Sigmoid colon (tissue), 6 donors: ENCODE measurements at regions not wholly inside any gene's neighbourhood (a gene's known extent, or its start where the extent isn't known, plus 50 kb on each side); places are given as distances from the start of the nearest gene placed in this dataset.

Experiments
- DNase-seq: peaks from one replicate; pipeline ENCODE4 v3.0.0-alpha.2; 2019
- H3K27ac ChIP-seq, 4 donors: fragments of 200-600 bp; sonication (generic); one replicate each; pipeline ENCODE4 v1.5.1; 2016 to 2019; ENCODE audit warnings: mild to moderate bottlenecking in 1 of 4
- H3K27me3 ChIP-seq, 3 donors: fragments of 200-600 bp; sonication (generic); one replicate each; pipeline ENCODE4 v1.5.1; 2019; ENCODE audit warnings: mild to moderate bottlenecking in 1 of 3
- H3K36me3 ChIP-seq, 4 donors: fragments of 200-600 bp; sonication (generic); one replicate each; pipeline ENCODE4 v1.5.1; 2016 to 2019
- H3K4me1 ChIP-seq, 4 donors: fragments of 200-600 bp; sonication (generic); one replicate each; pipeline ENCODE4 v1.5.1; 2017 to 2019
- H3K4me3 ChIP-seq, 4 donors: fragments of 200-600 bp; sonication (generic); one replicate each; pipeline ENCODE4 v1.5.1; 2017 to 2019; ENCODE audit warnings: mild to moderate bottlenecking in 2 of 4, moderate library complexity in 1 of 4
- H3K9me3 ChIP-seq, 4 donors: fragments of 200-600 bp in 3 of 4; sonication (generic) in 3 of 4; one replicate each; pipeline versions ENCODE4 v1.5.1 to v1.6.1; 2013 to 2019
- CTCF ChIP-seq, 4 experiments: fragments of 450-650 bp in 3 of 4; fragments of 200-600 bp in 1 of 4; IDR thresholded peaks; one replicate each; pipeline ENCODE4 v1.5.1; 2016 to 2019; ENCODE audit warnings: antibody characterized with exemption in 4 of 4, mild to moderate bottlenecking in 3 of 4, moderate library complexity in 2 of 4
- EP300 ChIP-seq, 4 donors: sonication (generic); formaldehyde crosslinking; IDR thresholded peaks; one replicate each; pipeline ENCODE4 v1.6.1; 2017; ENCODE audit warnings: antibody characterized with exemption in 4 of 4
- POLR2A ChIP-seq, 2 donors: fragments of 450-650 bp; IDR thresholded peaks; one replicate each; pipeline ENCODE4 v1.6.1; 2016; ENCODE audit warnings: antibody characterized with exemption in 2 of 2, mild to moderate bottlenecking in 2 of 2, moderate library complexity in 2 of 2
- POLR2AphosphoS5 ChIP-seq, 4 donors: sonication (generic); formaldehyde crosslinking; IDR thresholded peaks; one replicate each; pipeline ENCODE4 v1.6.1; 2017; ENCODE audit warnings: antibody characterized with exemption in 4 of 4
- WGBS, 2 donors: extraction: QIAGEN DNeasy Blood & Tissue Kit; methylation state at CpG; one replicate each; pipeline ENCODE4 v1.1.7; 2013; 5-methylcytosine and 5-hydroxymethylcytosine counted together
- intact Hi-C: fragments of 100-400 bp; cut with DNase I; formaldehyde crosslinking; loops from one replicate; pipeline ENCODE4 v1.15.1; 2023
- donor health status: healthy with polysubstance abuse.
- donor health status: healthy.

GRCh38 chr3:73908218-73908617 is 283.5 kb upstream of the PDZRN3 start:
- Histone ChIP-seq H3K36me3 (no peaks in the 10 kb centered on the region), H3K4me3 (no peak overlapping the region), H3K9me3 (no peaks in the 10 kb centered on the region), H3K4me1 (no peaks in the 10 kb centered on the region), H3K27me3 (no peaks in the 10 kb centered on the region), H3K27ac (no peak overlapping the region)
- TF ChIP-seq POLR2A (IDR thresholded peaks at IDR 0.05), result no peak
- no peak for TF ChIP-seq POLR2AphosphoS5 (IDR thresholded peaks at IDR 0.05)
- no peak for TF ChIP-seq CTCF (IDR thresholded peaks at IDR 0.05)
- TF ChIP-seq EP300 (IDR thresholded peaks at IDR 0.05), result no peak
- DNase-seq, result no peak
- intact Hi-C loops, result no loop called here
- 81 to 94% methylated on average over 3 of the region's 3 CpGs for WGBS, 2 donors

DNA sequence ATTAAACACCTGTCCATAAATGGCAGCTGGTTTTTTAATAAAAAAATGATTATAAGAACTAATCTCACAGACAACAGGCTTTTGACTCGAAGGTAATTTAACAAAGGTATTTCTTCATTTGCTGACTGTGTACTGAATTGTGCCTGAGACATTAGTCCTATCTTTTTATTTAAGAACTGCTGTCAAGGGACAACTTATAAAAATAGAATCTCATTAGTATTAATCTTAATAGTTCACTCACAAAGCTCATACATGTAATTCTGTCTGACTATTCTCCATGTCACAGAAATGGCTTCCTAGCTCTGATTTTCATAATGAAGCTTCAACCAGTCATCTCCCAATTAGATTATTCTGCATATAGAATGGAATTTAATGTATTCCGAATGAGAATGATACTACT is 276.9 kb upstream of the PDZRN3 start:
- Histone ChIP-seq H3K4me3 (no peak overlapping the region), H3K27me3 (no peaks in the 10 kb centered on the region), H3K9me3 (no peaks in the 10 kb centered on the region), H3K4me1 (no peaks in the 10 kb centered on the region), H3K27ac (no peak overlapping the region), H3K36me3 (no peaks in the 10 kb centered on the region)
- no peak for DNase-seq
- TF ChIP-seq POLR2AphosphoS5 (IDR thresholded peaks at IDR 0.05), result no peak
- no peak for TF ChIP-seq CTCF (IDR thresholded peaks at IDR 0.05)
- no peak for TF ChIP-seq EP300 (IDR thresholded peaks at IDR 0.05)
- no peak for TF ChIP-seq POLR2A (IDR thresholded peaks at IDR 0.05)
- 75 to 86% methylated on average over 2 of the region's 2 CpGs for WGBS, 2 donors
- intact Hi-C loops, result no loop called here

GRCh38 chr3:73894474-73895213 is 269.9 kb upstream of the PDZRN3 start:
- no peak for TF ChIP-seq EP300 (IDR thresholded peaks at IDR 0.05)
- TF ChIP-seq POLR2A (IDR thresholded peaks at IDR 0.05), result no peak
- no peak for TF ChIP-seq POLR2AphosphoS5 (IDR thresholded peaks at IDR 0.05)
- no peak for TF ChIP-seq CTCF (IDR thresholded peaks at IDR 0.05)
- H3K27me3 ChIP-seq, result no peaks in the 10 kb centered on the region
- no peaks in the 10 kb centered on the region for H3K4me1 ChIP-seq
- 93 to 96% methylated on average over 3 of the region's 3 CpGs for WGBS, 2 donors
- intact Hi-C loops, result no loop called here
- no peaks in the 10 kb centered on the region for H3K9me3 ChIP-seq
- no peak overlapping the region for H3K27ac ChIP-seq
- no peak for DNase-seq
- no peaks in the 10 kb centered on the region for H3K36me3 ChIP-seq
- H3K4me3 ChIP-seq, result no peak overlapping the region

DNA sequence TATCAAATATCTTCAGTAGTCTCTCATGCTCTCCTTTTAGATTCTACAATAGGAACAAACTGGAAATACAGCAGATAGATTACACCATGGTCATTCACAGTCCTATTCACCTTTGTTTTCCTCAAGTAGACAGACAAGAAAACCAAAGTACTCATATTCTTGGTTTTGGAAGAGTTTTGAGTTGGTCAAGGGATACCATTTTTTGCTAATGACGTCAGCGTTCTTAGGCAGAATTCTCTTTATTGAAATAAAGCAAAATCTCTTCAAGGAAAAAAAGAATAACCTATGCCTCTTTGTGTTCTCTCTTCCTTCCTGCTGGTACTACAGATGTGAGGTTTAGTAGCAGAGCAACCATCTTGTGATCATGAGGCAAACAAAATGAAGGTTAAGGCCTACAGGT is 268.3 kb upstream of the PDZRN3 start:
- no peak for DNase-seq
- H3K36me3 ChIP-seq, result no peaks in the 10 kb centered on the region
- intact Hi-C loops, result no loop called here
- no peak overlapping the region for H3K4me3 ChIP-seq
- WGBS, 2 donors, result 92 to 94% methylated on average over 2 of the region's 2 CpGs
- no peak for TF ChIP-seq CTCF (IDR thresholded peaks at IDR 0.05)
- TF ChIP-seq POLR2A (IDR thresholded peaks at IDR 0.05), result no peak
- TF ChIP-seq EP300 (IDR thresholded peaks at IDR 0.05), result no peak
- no peak for TF ChIP-seq POLR2AphosphoS5 (IDR thresholded peaks at IDR 0.05)
- H3K27ac ChIP-seq, result no peak overlapping the region
- no peaks in the 10 kb centered on the region for H3K27me3 ChIP-seq
- no peaks in the 10 kb centered on the region for H3K9me3 ChIP-seq
- H3K4me1 ChIP-seq, result no peaks in the 10 kb centered on the region

DNA sequence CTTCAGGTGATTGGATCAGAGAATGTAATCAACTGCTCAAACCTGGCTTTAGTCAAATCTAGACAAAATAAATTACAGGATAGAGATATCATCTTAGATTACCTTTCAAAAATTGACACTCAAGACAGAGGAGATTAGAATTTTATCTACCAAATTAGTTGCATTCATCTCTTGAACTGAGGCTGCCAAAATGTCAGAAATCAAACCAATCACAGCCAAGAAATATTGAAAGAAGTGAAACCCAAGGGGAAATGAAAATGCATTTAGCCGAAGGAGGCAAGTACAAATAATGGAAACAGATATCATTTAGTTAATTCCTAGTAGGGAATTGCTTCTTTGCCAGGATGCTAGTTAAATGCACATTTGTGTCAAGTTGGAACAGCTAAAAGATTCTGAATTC is 261.1 kb upstream of the PDZRN3 start:
- Histone ChIP-seq H3K36me3 (no peaks in the 10 kb centered on the region), H3K27me3 (no peaks in the 10 kb centered on the region), H3K4me1 (peaks cover 0 to 8% (median 3%) of the 10 kb centered on the region in 4 donors), H3K4me3 (no peak overlapping the region), H3K27ac (no peak overlapping the region), H3K9me3 (no peaks in the 10 kb centered on the region)
- no peak for TF ChIP-seq POLR2AphosphoS5 (IDR thresholded peaks at IDR 0.05)
- TF ChIP-seq CTCF (IDR thresholded peaks at IDR 0.05), result no peak
- TF ChIP-seq POLR2A (IDR thresholded peaks at IDR 0.05), result no peak
- no peak for TF ChIP-seq EP300 (IDR thresholded peaks at IDR 0.05)
- no peak for DNase-seq
- 88 to 91% methylated on average over 1 of the region's 1 CpG for WGBS, 2 donors
- intact Hi-C loops, result no loop called here
